HUES48 (cell line): ENCODE measurements at regions not wholly inside any gene's neighbourhood (a gene's known extent, or its start where the extent isn't known, plus 50 kb on each side); places are given as distances from the start of the nearest gene placed in this dataset.
A peak's percentile ranks its signal among the peaks of the same experiment; 100 is the strongest.
"Not testable (repeated sequence)": the region's sequence is repeated elsewhere in the genome, so short reads cannot be mapped to it uniquely, and the experiment has no call there.

Experiments
- H3K27ac ChIP-seq: one replicate; pipeline ENCODE4 v1.7.0; 2013; ENCODE audit warnings: low read depth, low read length, inconsistent platforms
- H3K27me3 ChIP-seq: 2 replicates; pipeline ENCODE4 v1.6.1; 2013; ENCODE audit warnings: mild to moderate bottlenecking, low read length; ENCODE audit not compliant: control insufficient read depth, insufficient read depth
- H3K36me3 ChIP-seq: 2 replicates; pipeline ENCODE4 v1.6.1; 2013; ENCODE audit warnings: low read length; ENCODE audit not compliant: control insufficient read depth, insufficient read depth
- H3K4me1 ChIP-seq: 2 replicates; pipeline ENCODE4 v1.6.1; 2013; ENCODE audit warnings: mild to moderate bottlenecking, low read length; ENCODE audit not compliant: control insufficient read depth, insufficient read depth
- H3K4me3 ChIP-seq: 2 replicates; pipeline ENCODE4 v1.5.1; 2013; ENCODE audit warnings: mild to moderate bottlenecking, low read depth, low read length
- H3K9ac ChIP-seq: 2 replicates; pipeline ENCODE4 v1.6.1; 2013; ENCODE audit warnings: mild to moderate bottlenecking, low read depth, low read length, moderate library complexity
- H3K9me3 ChIP-seq: 2 replicates; pipeline ENCODE4 v1.6.1; 2013; ENCODE audit warnings: low read length; ENCODE audit not compliant: control insufficient read depth, insufficient read depth

DNA sequence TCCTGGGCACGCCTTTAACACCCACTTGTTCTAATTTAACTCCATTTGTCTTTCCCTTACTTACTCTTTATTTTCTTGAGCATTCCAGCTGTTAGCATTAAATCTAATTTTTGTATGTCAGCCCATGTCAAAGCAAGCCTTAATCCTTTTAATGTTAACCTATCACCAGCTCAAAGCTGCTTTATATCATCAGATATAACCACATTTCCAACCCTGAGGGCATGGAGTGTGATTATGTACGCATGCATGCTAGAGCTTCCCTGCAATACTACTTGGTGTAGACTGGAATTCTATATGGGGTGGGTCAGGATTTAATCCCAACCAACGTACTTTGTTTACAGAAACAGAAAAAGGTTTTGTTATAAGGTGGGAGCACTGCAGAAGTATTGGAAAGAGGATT, 139.4 kb upstream of the HMGN3 start:
- no peak overlapping the region for H3K4me3 ChIP-seq
- no peaks in the 10 kb centered on the region for H3K27me3 ChIP-seq
- H3K9ac ChIP-seq, result no peak overlapping the region
- peaks cover 18% of the 10 kb centered on the region for H3K9me3 ChIP-seq
- peaks cover 8% of the 10 kb centered on the region for H3K4me1 ChIP-seq
- H3K27ac ChIP-seq, result no peak overlapping the region
- H3K36me3 ChIP-seq, result no peaks in the 10 kb centered on the region

DNA sequence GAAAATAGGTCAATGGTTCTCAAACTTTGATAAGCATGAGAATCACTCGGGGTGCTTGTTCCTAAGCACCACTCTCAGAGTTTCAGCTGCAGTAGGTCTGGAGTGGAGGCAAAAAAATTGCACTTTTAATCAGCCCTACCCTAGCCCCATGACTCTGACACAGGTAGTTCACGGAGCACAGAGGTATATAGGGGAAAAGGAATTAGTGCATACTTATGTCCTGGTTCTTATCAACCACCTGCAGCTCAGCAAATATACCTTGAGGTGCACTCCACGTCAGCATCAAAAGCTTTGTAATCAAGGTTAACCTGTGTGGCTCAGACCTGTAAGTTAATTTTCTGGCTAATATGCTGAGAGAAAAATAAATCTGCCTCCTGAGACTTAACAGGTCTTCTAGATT, 138.8 kb upstream of the HMGN3 start:
- H3K4me1 ChIP-seq, result peaks cover 8% of the 10 kb centered on the region
- no peak overlapping the region for H3K9ac ChIP-seq
- H3K9me3 ChIP-seq, result peaks cover 23% of the 10 kb centered on the region
- H3K27me3 ChIP-seq, result no peaks in the 10 kb centered on the region
- H3K27ac ChIP-seq, result no peak overlapping the region
- H3K4me3 ChIP-seq, result no peak overlapping the region
- no peaks in the 10 kb centered on the region for H3K36me3 ChIP-seq

- H3K27ac ChIP-seq, result no peak overlapping the region
- H3K9me3 ChIP-seq, result peaks cover 23% of the 10 kb centered on the region
- no peaks in the 10 kb centered on the region for H3K27me3 ChIP-seq
Measured at GRCh38 chr6:79372757-79373156, 138.3 kb upstream of the HMGN3 start.

GRCh38 chr6:79369026-79369425, 134.5 kb upstream of the HMGN3 start:
- H3K4me1 ChIP-seq, result no peaks in the 10 kb centered on the region
- H3K4me3 ChIP-seq, result no peak overlapping the region
- no peak overlapping the region for H3K9ac ChIP-seq
- H3K36me3 ChIP-seq, result no peaks in the 10 kb centered on the region
- H3K27ac ChIP-seq, result no peak overlapping the region
- no peaks in the 10 kb centered on the region for H3K27me3 ChIP-seq
- H3K9me3 ChIP-seq, result peaks cover 23% of the 10 kb centered on the region

More at GRCh38 chr6:79372757-79373156, 138.3 kb upstream of the HMGN3 start:
- Histone ChIP-seq H3K9ac (no peak overlapping the region), H3K4me3 (no peak overlapping the region), H3K36me3 (no peaks in the 10 kb centered on the region), H3K4me1 (peaks cover 3% of the 10 kb centered on the region)

GRCh38 chr6:79363441-79363840, 129.0 kb upstream of the HMGN3 start:
- not testable (repeated sequence) for H3K36me3 ChIP-seq

DNA sequence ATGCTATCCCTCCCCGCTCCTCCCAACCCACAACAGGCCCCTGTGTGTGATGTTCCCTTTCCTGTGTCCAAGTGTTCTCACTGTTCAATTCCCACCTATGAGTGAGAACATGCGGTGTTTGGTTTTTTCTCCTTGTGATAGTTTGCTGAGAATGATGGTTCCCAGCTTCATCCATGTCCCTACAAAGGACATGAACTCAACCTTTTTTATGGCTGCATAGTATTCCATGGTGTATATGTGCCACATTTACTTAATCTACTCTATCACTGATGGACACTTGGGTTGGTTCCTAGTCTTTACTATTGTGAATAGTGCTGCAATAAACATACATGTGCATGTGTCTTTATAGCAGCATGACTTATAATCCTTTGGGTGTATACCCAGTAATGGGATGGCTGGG, 126.6 kb upstream of the HMGN3 start:
- H3K4me1 ChIP-seq, H3K4me3 ChIP-seq, H3K9me3 ChIP-seq, H3K36me3 ChIP-seq, H3K9ac ChIP-seq, H3K27me3 ChIP-seq, H3K27ac ChIP-seq: not testable (repeated sequence)

More at GRCh38 chr6:79363441-79363840, 129.0 kb upstream of the HMGN3 start:
- H3K27me3 ChIP-seq, H3K4me1 ChIP-seq, H3K9ac ChIP-seq, H3K9me3 ChIP-seq, H3K4me3 ChIP-seq, H3K27ac ChIP-seq: not testable (repeated sequence)

DNA sequence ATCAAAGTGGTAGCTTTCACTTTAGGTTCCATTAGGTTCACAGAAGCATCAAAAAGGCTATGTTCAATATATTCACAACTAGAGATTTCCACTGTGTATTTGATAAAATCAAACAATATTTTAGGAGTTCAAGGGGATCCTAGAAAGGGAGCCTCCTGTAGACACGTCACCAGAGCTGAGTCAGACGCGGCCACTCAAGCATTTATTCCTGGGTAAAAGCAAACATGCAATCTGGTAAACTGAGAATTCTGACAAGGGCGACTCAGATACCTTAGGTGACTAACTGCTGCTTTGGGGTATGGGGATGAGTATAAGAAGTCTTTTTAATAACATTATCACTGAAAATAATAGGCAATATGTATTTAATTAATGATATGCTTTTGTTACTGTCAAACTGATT, 118.7 kb upstream of the HMGN3 start:
- H3K27ac ChIP-seq, result no peak overlapping the region
- no peak overlapping the region for H3K9ac ChIP-seq
- no peaks in the 10 kb centered on the region for H3K9me3 ChIP-seq
- no peaks in the 10 kb centered on the region for H3K27me3 ChIP-seq
- no peaks in the 10 kb centered on the region for H3K4me1 ChIP-seq
- no peak overlapping the region for H3K4me3 ChIP-seq
- H3K36me3 ChIP-seq, result no peaks in the 10 kb centered on the region

DNA sequence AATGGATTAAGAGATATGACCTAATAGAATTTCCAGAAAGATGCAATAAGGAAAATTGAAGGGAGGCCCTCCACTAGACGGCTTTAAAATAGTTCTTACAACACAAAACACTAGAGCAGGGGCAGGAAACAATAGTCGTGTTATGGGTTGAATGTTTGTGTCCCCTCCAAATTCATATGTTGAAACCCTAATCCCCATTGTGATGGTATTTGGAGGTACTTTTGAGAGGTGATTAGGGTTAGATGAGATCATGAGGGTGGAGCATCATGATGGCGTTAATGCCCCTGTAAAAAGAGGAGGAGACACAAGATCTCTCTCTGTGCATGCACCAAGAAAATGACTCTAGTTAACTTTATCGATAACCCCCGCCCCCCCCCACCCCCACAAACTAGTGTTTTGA, 104.0 kb upstream of the HMGN3 start:
- 0 out of 2 replicates have a peak overlapping the region, but pooled peaks have one; percentile 18 for H3K4me3 ChIP-seq
- peak overlapping the region; percentile 83 for H3K27ac ChIP-seq
- H3K27me3 ChIP-seq, result no peaks in the 10 kb centered on the region
- no peaks in the 10 kb centered on the region for H3K9me3 ChIP-seq
- H3K4me1 ChIP-seq, result peaks cover 37% of the 10 kb centered on the region
- no peak overlapping the region for H3K9ac ChIP-seq
- no peaks in the 10 kb centered on the region for H3K36me3 ChIP-seq

- Histone ChIP-seq H3K27me3 (no peaks in the 10 kb centered on the region), H3K27ac (no peak overlapping the region), H3K9ac (no peak overlapping the region), H3K9me3 (no peaks in the 10 kb centered on the region), H3K36me3 (no peaks in the 10 kb centered on the region), H3K4me3 (no peak overlapping the region), H3K4me1 (peaks cover 32% of the 10 kb centered on the region)
Measured at GRCh38 chr6:79335133-79335674, 100.7 kb upstream of the HMGN3 start.

GRCh38 chr6:79334674-79335073, 100.2 kb upstream of the HMGN3 start:
- Histone ChIP-seq H3K9me3 (no peaks in the 10 kb centered on the region), H3K36me3 (no peaks in the 10 kb centered on the region), H3K27ac (no peak overlapping the region), H3K4me1 (peaks cover 26% of the 10 kb centered on the region), H3K27me3 (no peaks in the 10 kb centered on the region), H3K4me3 (no peak overlapping the region), H3K9ac (no peak overlapping the region)

- H3K27ac ChIP-seq, result no peak overlapping the region
- no peaks in the 10 kb centered on the region for H3K36me3 ChIP-seq
- no peak overlapping the region for H3K9ac ChIP-seq
- no peak overlapping the region for H3K4me3 ChIP-seq
- peaks cover 10% of the 10 kb centered on the region for H3K9me3 ChIP-seq
- no peaks in the 10 kb centered on the region for H3K27me3 ChIP-seq
- no peaks in the 10 kb centered on the region for H3K4me1 ChIP-seq
Measured at GRCh38 chr6:79330704-79331103, 96.2 kb upstream of the HMGN3 start.

DNA sequence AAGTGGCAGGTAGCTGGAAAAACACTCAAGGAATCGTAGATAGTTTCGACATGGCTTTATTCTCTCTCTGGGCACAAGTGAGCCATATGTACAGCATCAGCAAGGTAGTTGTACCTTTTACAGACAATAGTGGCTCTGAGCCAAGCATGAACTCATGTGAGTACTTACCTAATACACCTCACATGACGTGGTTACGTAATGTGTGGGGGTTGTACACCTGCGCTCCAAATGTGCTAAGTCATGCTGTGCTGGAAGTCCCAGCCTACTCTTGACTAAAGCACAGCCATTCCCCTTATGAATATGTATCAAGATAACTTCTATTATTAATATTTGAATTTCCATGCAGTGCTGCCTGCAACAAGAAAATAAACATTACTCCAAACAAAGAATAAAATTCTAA, 78.8 kb upstream of the HMGN3 start:
- Histone ChIP-seq H3K9ac (no peak overlapping the region), H3K36me3 (no peaks in the 10 kb centered on the region), H3K27ac (no peak overlapping the region), H3K9me3 (peaks cover 9% of the 10 kb centered on the region), H3K27me3 (no peaks in the 10 kb centered on the region), H3K4me3 (no peak overlapping the region), H3K4me1 (no peaks in the 10 kb centered on the region)
